Activated T-cell treated with anti-CD3 and anti-CD28 coated beads for 1 hour (primary cell): ENCODE measurements at regions not wholly inside any gene's neighbourhood (a gene's known extent, or its start where the extent isn't known, plus 50 kb on each side); places are given as distances from the start of the nearest gene placed in this dataset.

ENCODE experiments used
- DNase-seq: peaks from one replicate; pipeline ENCODE4 v3.0.0-alpha.2; 2020; ENCODE audit warnings: low read depth

DNA sequence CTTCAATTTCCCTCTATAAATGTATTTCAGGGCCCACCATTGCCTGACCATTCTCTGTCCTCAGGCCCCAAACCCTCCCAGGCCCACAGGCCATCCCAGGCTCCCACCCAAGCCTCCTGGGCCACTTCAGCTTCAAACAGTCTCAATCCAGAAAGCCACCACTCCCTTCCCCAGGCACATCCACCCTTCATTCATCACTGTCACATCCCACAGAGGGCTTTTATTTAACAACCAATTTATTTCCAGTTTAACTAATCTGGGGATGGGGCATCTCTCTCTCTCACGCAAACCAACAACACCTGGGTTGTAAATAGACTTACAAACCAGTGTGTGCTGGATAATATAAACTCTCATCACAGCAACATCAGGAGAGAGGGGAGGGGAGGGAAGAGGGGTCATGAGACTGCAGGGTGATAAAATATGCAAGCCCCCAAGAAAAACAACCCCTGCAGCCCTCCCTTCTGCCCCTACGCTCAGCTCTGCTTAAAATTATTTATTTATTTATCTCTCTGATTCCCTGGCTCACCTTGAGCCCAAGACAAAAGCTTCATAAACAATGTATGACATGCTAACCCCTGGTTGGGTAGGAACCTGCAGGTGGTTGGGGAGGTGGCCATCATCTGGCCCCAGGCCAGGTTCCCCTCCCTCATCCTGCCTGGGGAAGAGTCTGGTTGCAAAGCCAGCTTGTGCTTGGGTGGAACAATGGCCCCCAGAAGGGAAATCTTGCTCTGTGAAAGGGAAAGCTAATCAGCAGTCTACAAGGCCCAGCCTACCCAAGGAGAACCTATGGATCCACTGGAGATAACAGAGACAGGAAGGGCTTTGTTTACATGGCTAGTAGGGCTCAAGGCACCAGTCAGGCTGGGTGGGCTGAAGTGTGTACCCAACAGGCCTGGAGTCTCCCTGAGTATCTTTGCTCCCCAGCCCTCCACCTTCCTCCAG, 359.2 kb downstream of the BUD13 start:
- no peak for DNase-seq

DNA sequence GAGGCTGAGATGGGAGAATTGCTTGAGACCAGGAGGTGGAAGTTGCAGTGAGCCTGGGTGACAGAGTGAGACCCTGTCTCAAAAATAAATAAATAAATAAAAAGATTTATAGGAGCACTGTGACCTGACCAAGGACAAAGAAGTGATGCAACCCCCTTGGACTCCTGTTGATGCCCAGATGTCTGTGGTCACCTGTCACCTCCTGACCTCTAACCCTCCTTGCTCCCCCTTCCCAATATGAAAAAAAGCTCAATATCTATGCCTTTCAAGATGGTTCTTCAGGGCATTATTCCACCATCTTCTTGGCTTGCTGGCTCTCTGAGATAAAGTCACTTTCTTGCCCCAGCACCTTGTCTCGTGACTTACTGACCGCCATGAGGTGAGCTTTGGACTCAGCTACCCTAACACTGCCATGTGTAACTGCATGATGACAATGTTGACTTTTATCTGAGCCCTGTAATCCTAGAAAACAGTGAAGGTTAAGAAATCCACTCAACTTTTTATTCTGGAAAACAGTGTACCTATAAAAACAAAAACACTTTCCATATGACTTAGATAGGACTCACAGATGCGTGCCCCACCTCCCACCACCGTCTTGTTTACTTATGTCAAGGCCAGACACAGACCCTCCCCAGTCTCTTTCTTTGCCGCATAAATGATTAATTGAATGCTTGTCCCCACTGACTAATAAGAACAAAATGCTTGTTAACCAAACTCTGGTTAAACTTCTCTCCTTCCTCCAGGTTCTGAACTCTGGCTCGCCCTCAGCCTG, 360.5 kb downstream of the BUD13 start:
- no peak for DNase-seq

GRCh38 chr11:116409238-116409637, 363.5 kb downstream of the BUD13 start:
- no peak for DNase-seq

GRCh38 chr11:116406042-116406441, 366.7 kb downstream of the BUD13 start:
- DNase-seq, result no peak

- DNase-seq, result no peak
Measured at GRCh38 chr11:116404462-116404798, 368.4 kb downstream of the BUD13 start.

DNA sequence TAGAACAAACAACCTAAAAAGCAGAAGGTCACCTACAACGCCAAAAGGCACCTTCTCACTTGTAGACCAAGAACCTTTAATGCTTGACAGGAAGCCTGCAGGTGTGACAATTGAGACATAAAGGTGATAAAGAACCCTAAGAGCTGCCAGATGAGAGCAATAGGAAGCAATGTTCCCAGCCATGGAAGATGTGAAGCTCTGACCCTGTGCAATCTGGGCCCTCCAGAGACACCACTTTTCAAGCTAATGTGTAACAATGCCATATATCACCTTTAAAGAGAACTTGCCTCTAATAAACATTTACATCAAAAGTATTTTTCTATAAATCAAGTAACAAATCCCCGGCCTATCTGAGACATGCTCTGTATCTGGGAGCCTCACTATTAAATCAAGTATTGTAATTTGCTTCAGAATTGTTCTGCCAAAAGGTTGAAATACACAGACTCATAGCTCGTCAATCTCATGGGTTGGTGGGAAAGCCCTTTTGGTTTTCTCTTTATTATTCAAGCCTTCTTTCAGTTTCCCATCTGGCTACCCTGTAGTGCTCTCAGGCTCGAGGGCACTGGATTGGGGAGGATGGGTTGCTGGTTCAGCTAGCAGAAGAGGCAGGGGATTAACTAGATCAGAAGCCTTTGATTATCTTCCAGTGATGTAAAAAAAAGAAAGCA, 368.9 kb downstream of the BUD13 start:
- no peak for DNase-seq

DNA sequence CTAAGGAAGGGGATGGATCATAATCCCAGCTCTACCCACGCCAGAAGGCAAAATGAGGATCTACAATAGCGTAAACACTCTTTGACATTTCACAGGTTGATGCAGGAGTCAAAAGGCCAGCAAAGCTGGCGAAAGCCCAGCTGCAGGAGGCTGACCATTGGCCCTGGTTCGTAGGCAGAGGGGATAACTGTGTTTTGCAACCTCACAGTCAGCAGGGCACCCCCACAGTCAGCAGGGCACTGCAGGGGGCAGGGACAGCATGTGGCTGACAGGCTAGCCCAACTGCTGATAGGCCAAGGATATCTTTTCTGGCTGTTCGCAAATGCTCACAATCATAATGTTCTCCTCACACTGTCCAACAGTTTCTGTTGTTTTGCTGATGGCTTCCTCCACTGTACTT, 372.7 kb downstream of the BUD13 start:
- DNase-seq, result no peak

- DNase-seq, result no peak
Measured at GRCh38 chr11:116397602-116398084, 375.1 kb downstream of the BUD13 start.

DNA sequence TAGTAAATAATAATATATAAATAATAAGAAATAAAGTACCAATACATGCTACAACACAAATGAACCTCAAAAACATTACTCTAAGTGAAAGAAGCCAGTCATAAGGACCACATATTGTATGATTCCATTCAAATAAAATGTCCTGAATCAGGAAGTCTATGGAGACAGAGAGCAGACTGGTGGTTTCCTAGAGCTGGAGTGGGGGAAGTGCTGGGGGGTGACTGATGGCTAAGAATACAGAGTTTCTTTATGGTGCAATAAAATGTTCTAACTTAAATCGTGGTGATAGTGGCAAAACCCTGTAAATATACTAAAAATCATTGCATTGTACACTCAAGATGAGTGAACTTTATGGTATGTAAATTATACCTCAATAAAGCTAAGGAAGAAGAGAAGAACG, 376.5 kb downstream of the BUD13 start:
- no peak for DNase-seq

DNA sequence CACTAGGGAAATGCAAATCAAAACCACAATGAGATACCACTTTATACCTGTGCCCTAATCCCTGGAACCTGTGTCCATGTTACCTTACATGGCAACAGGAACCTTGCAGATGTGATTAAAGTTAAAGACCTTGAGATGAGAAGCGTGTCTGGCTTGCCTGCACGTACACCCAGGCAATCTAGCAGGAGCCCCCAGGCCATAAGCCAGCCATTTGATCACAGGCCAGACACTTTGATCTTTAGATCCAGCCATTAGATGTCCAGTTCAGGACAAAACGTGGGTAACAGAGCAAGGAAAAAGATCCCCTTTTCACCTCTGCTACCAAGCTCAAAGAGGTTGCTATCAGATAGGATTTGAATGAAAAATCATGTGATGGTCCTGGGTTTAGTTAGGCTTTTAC, 378.8 kb downstream of the BUD13 start:
- no peak for DNase-seq

DNA sequence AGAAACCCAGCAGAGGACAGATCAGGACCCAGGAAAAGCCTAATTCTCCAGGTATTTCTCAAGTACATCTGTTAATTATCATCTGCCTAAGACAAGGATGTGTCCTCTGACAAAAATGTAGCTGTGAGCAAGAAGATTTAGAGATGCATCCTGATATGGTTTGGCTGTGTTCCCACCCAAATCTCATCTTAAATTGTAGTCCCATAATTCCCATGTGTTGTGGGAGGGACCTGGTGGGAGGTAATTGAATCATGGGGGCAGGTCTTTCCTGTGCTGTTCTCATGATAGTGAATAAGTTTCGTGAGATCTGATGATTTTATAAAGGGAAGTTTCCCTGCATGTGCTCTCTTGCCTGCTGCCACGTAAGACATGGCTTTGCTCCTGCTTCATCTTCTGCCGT, 381.8 kb downstream of the BUD13 start:
- no peak for DNase-seq

- no peak for DNase-seq
Measured at GRCh38 chr11:116388146-116388545, 384.6 kb downstream of the BUD13 start.

GRCh38 chr11:116387641-116388040, 385.1 kb downstream of the BUD13 start:
- DNase-seq, result no peak

DNA sequence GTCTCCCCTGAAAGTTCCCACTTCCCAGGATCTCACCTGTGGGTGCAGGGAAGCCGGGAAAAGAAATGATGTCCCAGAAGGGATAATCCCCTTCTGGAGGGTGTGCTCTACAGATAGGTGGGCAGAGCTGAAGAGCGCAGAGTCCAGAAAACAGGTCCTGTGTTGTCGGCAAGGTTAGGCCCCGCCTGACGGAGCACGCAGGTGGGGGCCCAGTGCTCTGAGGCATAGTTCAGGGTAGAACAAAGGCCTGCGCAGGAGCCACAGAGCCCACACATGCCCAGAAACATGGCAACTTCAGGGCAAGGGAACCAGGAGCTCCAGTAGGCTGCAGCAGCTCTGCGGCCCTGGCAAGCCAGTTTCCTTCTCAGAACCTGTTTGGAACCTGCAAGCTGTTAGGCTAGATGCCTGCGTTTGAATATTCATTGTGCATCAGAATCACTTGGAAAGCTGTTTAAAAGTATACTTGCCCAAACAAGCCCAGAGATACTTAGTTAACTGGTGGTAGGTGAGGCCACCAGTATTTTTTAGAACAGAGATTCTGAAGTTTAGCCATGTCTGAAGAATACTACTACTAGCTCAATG, 386.6 kb downstream of the BUD13 start:
- DNase-seq, result no peak

GRCh38 chr11:116384876-116385275, 387.9 kb downstream of the BUD13 start:
- no peak for DNase-seq

- no peak for DNase-seq
Measured at GRCh38 chr11:116384407-116384806, 388.4 kb downstream of the BUD13 start.

- no peak for DNase-seq
Measured at GRCh38 chr11:116379185-116379828, 393.5 kb downstream of the BUD13 start.

DNA sequence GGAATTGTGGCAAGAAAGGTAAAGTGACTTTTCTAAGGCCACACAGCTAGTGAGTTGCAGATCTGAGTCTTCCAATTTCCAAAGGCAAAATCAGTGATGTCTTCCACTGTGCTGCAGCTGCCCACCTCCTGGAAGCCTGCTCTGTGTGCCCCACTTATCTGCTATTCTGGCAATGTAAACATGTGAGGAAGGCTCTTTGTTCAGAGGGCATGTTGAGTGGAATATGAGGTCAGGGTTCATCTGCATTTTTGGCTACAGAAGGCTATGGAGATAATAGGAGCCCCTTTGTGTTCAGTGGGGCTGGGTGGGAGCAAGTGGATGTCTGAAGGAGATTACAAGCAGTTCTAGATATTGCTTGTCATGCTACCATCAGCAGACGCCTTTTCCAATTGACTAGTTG, 396.2 kb downstream of the BUD13 start:
- DNase-seq, result no peak

GRCh38 chr11:116376054-116376453, 396.7 kb downstream of the BUD13 start:
- DNase-seq, result no peak

GRCh38 chr11:116375221-116375620, 397.6 kb downstream of the BUD13 start:
- DNase-seq, result no peak

- DNase-seq, result no peak
Measured at GRCh38 chr11:116374085-116374484, 398.7 kb downstream of the BUD13 start.
